Activated CD8-positive, alpha-beta memory T cell treated with anti-CD3 and anti-CD28 coated beads, Interleukin-2, amount 50 U/mL, for 4 hours (primary cell): ENCODE measurements at regions not wholly inside any gene's neighbourhood (a gene's known extent, or its start where the extent isn't known, plus 50 kb on each side); places are given as distances from the start of the nearest gene placed in this dataset.
"Not testable (repeated sequence)": the region's sequence is repeated elsewhere in the genome, so short reads cannot be mapped to it uniquely, and the experiment has no call there.

Experiments used
- DNase-seq: peaks from one replicate; pipeline ENCODE4 v3.0.0-alpha.2; 2020

DNA sequence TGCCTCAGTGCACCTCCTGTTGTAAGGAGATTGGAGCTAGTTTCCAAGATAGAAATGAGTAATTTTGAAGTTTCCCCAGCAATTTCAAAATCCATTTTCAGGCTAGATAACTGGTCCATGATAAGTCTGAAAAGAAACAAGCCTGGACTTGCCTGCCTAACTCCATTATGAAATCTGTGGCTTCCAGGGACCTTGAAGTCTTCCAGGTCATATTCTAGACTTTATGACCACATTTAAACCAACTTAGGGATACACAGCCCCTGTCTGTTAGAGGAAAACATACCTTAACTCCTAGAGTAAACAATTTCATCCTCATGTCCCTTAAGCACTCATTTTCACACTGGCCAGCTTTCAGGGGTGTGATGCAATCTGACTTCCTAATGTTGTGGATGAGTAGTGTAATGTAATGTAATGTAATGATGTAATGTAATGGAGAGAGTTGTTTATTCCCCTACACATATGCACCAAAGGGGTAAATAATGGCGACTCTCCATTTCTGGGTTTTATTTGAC lies 96.7 kb upstream of the FAM20A start:
- no peak for DNase-seq

DNA sequence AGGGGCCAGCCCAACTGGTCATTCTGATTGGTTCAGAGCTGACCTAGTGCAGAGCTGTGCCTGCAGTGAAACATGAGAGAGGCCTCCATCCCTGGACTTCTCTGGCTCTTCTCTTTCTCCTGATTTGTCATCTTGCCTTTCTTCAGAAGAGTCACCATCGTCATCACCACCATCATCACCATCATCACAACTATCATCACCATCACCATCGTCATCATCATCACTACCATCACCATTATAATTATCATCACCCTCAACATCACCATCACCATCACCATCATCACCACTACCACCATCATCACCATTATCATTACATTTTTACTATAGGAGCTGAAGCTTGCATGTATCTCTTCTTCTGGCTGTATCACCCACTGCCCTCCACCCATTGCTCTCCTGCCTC lies 94.5 kb upstream of the FAM20A start:
- DNase-seq: no peak

DNA sequence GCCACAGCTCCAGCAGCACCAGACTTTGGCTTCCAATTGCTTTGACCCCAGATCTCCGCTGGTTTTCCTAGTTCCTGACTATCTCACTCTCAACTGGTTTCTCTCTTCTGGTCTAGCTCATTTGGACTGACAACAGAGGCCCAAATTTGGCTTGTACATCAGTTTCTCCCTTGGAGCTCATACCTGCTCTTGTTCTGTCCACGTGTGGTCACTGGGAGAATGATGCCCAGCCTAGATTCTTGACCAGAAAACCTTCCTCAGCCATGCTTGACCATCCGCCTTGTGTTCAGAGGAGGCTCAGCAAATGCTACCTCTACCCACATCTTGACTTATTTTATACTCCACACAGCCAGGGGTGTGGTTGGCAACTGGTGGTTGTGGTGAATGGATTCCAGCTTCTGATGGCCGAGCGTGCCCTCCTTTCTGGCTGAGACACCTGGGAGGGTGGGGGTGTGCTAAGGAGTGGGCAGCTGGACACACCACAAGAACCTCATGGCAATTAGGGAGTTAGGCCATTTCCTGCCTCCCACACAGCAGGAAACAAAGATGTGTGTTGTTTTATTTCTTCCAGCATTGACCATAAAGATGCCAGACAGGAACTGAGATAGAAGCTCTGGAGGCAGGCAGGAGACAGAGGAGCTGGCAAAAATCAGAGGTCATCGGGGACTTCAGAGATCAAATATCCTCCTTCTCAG lies 93.8 kb upstream of the FAM20A start:
- no peak for DNase-seq

DNA sequence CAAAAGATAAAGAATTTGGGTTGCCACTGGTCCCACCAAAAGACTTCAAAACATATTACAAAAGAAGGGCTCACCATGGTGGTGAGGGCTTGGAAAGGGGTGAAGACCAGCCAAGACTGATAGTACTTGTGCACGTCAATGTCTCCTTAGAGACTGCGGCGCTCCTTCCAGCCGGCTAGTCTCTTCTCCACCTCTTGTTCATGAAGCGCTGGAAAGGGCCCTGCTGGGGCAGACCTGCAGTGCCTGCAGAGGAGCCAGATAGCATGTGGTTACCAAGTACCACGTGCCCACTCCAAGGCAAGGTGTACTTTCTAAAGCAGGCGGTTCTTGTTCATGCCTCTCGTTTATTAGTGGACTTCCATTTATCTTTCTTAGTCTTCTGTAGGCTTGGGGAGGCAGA lies 92.7 kb upstream of the FAM20A start:
- DNase-seq: no peak

GRCh38 chr17:68693466-68693865 lies 92.3 kb upstream of the FAM20A start:
- no peak for DNase-seq

GRCh38 chr17:68686108-68686988 lies 85.2 kb upstream of the FAM20A start:
- no peak for DNase-seq

GRCh38 chr17:68684949-68685357 lies 83.8 kb upstream of the FAM20A start:
- DNase-seq: no peak

DNA sequence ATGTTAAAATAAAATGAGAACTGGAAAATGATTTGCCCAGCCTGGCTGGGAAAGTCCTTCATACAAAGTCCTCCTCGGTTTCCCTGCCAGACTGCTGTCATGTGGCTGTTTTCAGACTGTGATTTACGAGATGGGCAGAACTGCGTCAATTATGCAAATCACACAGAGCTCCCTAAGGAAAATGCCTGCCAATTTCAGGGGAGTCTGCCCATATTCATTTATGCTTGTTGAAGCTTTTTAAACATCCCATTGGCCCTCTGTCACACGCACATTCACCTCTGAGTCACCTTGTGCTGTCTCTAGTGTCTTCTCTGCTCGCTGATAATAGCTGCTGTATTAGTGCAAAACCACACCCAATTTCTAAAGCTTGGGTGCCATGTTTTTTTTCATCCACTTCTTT lies 81.7 kb upstream of the FAM20A start:
- DNase-seq: no peak

- no peak for DNase-seq
Observed at GRCh38 chr17:68679882-68680281, 78.7 kb upstream of the FAM20A start.

- DNase-seq: no peak
Observed at GRCh38 chr17:68676856-68677255, 75.7 kb upstream of the FAM20A start.

DNA sequence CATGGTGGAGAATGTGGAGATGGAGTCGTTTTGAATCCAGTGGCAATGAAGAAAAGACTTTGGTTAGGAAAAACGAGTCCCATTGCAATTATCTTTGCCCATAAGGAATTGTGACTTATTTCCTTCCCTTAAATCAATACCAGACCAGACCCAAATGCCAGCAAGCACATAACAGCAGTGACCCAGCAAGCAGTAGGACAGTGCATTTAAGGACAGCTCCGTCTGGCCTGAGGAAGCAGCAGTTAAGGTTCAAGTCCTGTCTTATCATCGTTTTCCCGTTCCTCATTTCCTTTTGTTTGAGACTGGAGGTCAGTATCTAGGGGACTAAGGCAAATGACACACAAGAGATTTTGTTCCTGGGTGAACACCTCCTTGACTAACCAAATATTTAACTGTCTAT lies 74.6 kb upstream of the FAM20A start:
- no peak for DNase-seq

- DNase-seq: no peak
Observed at GRCh38 chr17:68674029-68674925, 73.1 kb upstream of the FAM20A start.

- DNase-seq: no peak
Observed at GRCh38 chr17:68670967-68671693, 70.0 kb upstream of the FAM20A start.

- DNase-seq: not testable (repeated sequence)
Observed at GRCh38 chr17:68666438-68666837, 65.3 kb upstream of the FAM20A start.

DNA sequence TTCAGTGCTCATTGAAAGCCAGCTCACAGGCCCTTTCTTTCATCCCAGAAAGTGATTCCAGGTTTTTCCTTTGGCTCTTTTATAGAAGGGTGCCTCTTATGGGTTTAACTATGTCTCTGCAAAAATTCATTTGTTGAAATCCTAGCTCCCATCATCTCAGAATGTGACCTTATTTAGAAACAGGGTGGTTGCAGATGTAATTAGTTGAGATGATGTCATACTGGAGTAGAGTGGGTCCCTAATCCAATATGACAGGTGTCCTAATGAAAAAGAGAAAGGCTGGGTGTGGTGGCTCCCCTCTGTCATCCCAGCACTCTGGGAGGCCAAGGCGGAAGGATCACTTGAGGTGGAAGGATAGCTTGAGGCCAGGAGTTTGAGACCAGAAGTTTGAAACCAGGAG lies 64.2 kb upstream of the FAM20A start:
- no peak for DNase-seq

DNA sequence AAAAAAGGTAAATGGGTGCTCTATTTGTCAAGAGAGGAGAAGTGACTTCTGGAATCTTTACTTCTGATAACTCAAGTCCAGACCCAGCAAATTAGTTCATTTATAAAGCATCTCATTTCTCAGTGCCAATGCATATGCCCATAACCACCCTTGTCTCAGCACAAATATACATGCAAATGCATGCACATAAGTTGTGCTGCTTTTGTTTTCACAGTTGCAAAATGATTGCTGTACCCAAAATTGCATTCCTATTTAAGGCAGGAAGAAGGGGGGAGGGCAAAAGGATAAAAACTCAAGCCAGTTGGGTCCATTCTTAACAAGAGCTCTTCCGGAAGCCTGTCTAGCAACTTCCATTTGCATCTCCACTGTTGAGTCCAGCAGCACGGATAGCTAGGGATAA lies 61.3 kb upstream of the FAM20A start:
- DNase-seq: no peak

- no peak for DNase-seq
Observed at GRCh38 chr17:68662037-68662432, 60.9 kb upstream of the FAM20A start.

- no peak for DNase-seq
Observed at GRCh38 chr17:68661265-68662036, 60.3 kb upstream of the FAM20A start.

- no peak for DNase-seq
Observed at GRCh38 chr17:68660302-68660701, 59.1 kb upstream of the FAM20A start.

DNA sequence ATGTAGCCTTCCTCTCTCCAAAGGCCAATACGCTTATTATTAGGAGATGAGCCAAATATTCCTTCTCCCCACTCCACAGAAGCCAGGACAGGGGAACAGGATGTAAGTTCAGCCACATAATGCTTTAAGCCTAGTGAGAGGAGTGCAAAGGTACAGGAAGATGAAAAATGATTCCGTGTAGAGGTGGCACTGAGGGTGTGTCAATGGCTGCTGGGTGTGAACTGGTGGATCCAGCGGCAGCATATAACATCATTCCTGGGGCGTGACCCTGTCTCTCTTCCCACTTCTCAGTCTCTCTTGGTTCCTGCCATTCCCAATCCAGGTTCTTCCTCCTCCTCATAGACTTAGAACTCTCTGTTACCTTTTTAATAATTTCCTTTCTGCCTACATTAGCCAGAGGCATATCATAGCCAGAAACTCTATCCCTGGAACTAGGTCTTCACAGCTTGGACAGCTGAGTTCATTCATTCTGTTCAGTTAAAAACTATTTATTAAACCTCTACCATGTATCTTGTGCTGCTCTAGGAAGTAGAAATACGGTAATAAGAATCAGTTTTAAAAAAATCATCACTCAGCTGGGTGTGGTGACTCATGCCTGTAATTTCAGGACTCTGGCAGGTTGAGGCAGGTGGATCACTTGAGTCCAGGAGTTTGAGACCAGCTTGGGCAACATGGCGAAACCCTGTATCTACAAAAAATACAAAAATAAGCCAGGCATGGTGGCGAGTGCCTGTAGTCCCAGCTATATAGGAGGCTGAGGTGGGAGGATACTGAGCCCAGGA lies 58.0 kb upstream of the FAM20A start:
- no peak for DNase-seq

DNA sequence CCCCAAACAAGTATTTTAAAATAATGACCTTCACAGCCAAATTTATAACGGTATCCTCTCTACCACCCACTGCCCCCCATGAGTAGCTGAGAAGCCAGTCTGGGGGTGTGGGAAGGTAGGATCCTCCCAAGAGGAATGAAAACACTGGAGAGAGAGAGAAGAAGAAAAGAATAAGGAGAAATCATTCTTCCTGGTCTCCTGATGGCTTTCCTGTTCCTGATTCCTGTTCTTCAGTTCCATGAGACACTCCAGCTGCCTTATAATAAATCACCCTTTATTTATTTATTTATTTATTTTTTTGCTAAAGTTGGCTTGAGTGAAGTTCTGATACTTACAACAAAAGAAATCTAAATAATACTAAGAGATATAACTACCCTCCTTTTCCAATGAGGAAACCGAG lies 56.4 kb upstream of the FAM20A start:
- no peak for DNase-seq
